ENCODE measurements at regions not wholly inside any gene's neighbourhood (a gene's known extent, or its start where the extent isn't known, plus 50 kb on each side); places are given as distances from the start of the nearest gene placed in this dataset.
"Not testable (repeated sequence)": the region's sequence is repeated elsewhere in the genome, so short reads cannot be mapped to it uniquely, and the experiment has no call there.

GRCh38 chr10:8365935-8366911 lies 311.7 kb downstream of the GATA3 start:
- no peak overlapping the region for H3K27ac ChIP-seq
- no peaks in the 10 kb centered on the region for H3K36me3 ChIP-seq
- TF ChIP-seq POLR2A (IDR thresholded peaks at IDR 0.05) (no peak), POLR2AphosphoS5 (IDR thresholded peaks at IDR 0.05) (no peak), CTCF (IDR thresholded peaks at IDR 0.05) (no peak), EP300 (IDR thresholded peaks at IDR 0.05) (no peak)
- intact Hi-C loops (cut with DNase I) = no loop called here
- no peak for DNase-seq
- H3K27me3 ChIP-seq = no peaks in the 10 kb centered on the region
- H3K4me3 ChIP-seq = no peak overlapping the region
- H3K9me3 ChIP-seq = peaks cover 0 to 2% (median 0%) of the 10 kb centered on the region in 4 donors
- WGBS, 2 donors = 54 to 76% methylated on average over 19 of the region's 19 CpGs
- H3K4me1 ChIP-seq = no peaks in the 10 kb centered on the region

- intact Hi-C loops (cut with DNase I); H3K36me3 ChIP-seq; H3K4me3 ChIP-seq; H3K27me3 ChIP-seq; H3K4me1 ChIP-seq; H3K27ac ChIP-seq; DNase-seq; H3K9me3 ChIP-seq: not testable (repeated sequence)
- 90 to 91% methylated on average over 3 of the region's 3 CpGs for WGBS, 2 donors
Measured at GRCh38 chr10:8367672-8368411, 313.4 kb downstream of the GATA3 start.

GRCh38 chr10:8369666-8370065 lies 315.2 kb downstream of the GATA3 start:
- H3K9me3 ChIP-seq = peaks cover 0 to 2% (median 0%) of the 10 kb centered on the region in 4 donors
- H3K36me3 ChIP-seq = no peaks in the 10 kb centered on the region
- WGBS, 2 donors = 66 to 72% methylated on average over 7 of the region's 7 CpGs
- no peaks in the 10 kb centered on the region for H3K4me1 ChIP-seq
- no peak overlapping the region for H3K4me3 ChIP-seq
- DNase-seq = no peak
- intact Hi-C loops (cut with DNase I) = no loop called here
- H3K27me3 ChIP-seq = no peaks in the 10 kb centered on the region
- no peak for TF ChIP-seq POLR2AphosphoS5 (IDR thresholded peaks at IDR 0.05)
- TF ChIP-seq EP300 (IDR thresholded peaks at IDR 0.05) = no peak
- TF ChIP-seq CTCF (IDR thresholded peaks at IDR 0.05) = no peak
- no peak for TF ChIP-seq POLR2A (IDR thresholded peaks at IDR 0.05)
- no peak overlapping the region for H3K27ac ChIP-seq

GRCh38 chr10:8374334-8374733 lies 319.8 kb downstream of the GATA3 start:
- no peaks in the 10 kb centered on the region for H3K27me3 ChIP-seq
- intact Hi-C loops (cut with DNase I) = no loop called here
- no peak overlapping the region for H3K4me3 ChIP-seq
- no peaks in the 10 kb centered on the region for H3K4me1 ChIP-seq
- no peaks in the 10 kb centered on the region for H3K36me3 ChIP-seq
- H3K27ac ChIP-seq = no peak overlapping the region
- no peak for DNase-seq
- WGBS, 2 donors = 91 to 93% methylated on average over 6 of the region's 6 CpGs
- TF ChIP-seq POLR2AphosphoS5 (IDR thresholded peaks at IDR 0.05) = no peak
- TF ChIP-seq CTCF (IDR thresholded peaks at IDR 0.05) = no peak
- TF ChIP-seq EP300 (IDR thresholded peaks at IDR 0.05) = no peak
- no peak for TF ChIP-seq POLR2A (IDR thresholded peaks at IDR 0.05)
- no peaks in the 10 kb centered on the region for H3K9me3 ChIP-seq

GRCh38 chr10:8375137-8375536 lies 320.6 kb downstream of the GATA3 start:
- 89 to 90% methylated on average over 4 of the region's 4 CpGs for WGBS, 2 donors
- DNase-seq = no peak
- intact Hi-C loops (cut with DNase I) = no loop called here
- H3K4me3 ChIP-seq = no peak overlapping the region
- H3K27me3 ChIP-seq = no peaks in the 10 kb centered on the region
- TF ChIP-seq CTCF (IDR thresholded peaks at IDR 0.05) = no peak
- TF ChIP-seq POLR2A (IDR thresholded peaks at IDR 0.05) = no peak
- TF ChIP-seq EP300 (IDR thresholded peaks at IDR 0.05) = no peak
- TF ChIP-seq POLR2AphosphoS5 (IDR thresholded peaks at IDR 0.05) = no peak
- H3K27ac ChIP-seq = no peak overlapping the region
- H3K9me3 ChIP-seq = no peaks in the 10 kb centered on the region
- H3K4me1 ChIP-seq = no peaks in the 10 kb centered on the region
- H3K36me3 ChIP-seq = no peaks in the 10 kb centered on the region
